ENCODE measurements at regions not wholly inside any gene's neighbourhood (a gene's known extent, or its start where the extent isn't known, plus 50 kb on each side); places are given as distances from the start of the nearest gene placed in this dataset.
"Not testable (repeated sequence)": the region's sequence is repeated elsewhere in the genome, so short reads cannot be mapped to it uniquely, and the experiment has no call there.

GRCh38 chr5:100026606-100027005 lies 508.6 kb upstream of the FAM174A start:
- Histone ChIP-seq H3K36me3 (ENCODE audit: control insufficient read depth, insufficient read depth, low read length) (no peaks in the 10 kb centered on the region), H3K4me3 (replicated peaks in 1 of 4; ENCODE audit: control extremely low read depth in 1 of 4, insufficient read depth in 1 of 4, low read depth in 3 of 4, low read length in 4 of 4) (no peak overlapping the region), H4K20me1 (ENCODE audit: control insufficient read depth, extremely low read depth, insufficient read depth, low read length) (no peaks in the 10 kb centered on the region), H3K27ac (ENCODE audit: insufficient read depth, low read length) (no peak overlapping the region), H3K79me2 (ENCODE audit: control insufficient read depth, insufficient read depth, low read length) (no peaks in the 10 kb centered on the region), H2AFZ (ENCODE audit: low read length) (no peak overlapping the region), H3K4me2 (ENCODE audit: extremely low read depth, insufficient read depth, low read length) (no peak overlapping the region), H3K27me3 (ENCODE audit: control insufficient read depth, insufficient read depth, low read length) (no peaks in the 10 kb centered on the region), H3K9ac (ENCODE audit: insufficient read depth, low read length) (no peak overlapping the region), H3K4me1 (ENCODE audit: control insufficient read depth, extremely low read depth, insufficient read depth, low read length) (no peaks in the 10 kb centered on the region), H3K9me3 (ENCODE audit: control insufficient read depth, insufficient read depth, low read depth, low read length) (no peaks in the 10 kb centered on the region)
- TF ChIP-seq EZH2 (IDR thresholded peaks at IDR 0.05; ENCODE audit: low read length, missing control alignments) (no peak), CTCF (conservative IDR thresholded peaks at IDR 0.05 in 1 of 2, IDR thresholded peaks at IDR 0.05 in 1 of 2; ENCODE audit: low read depth in 1 of 2, low read length in 2 of 2) (no peak)
- DNase-seq (ENCODE audit: low read depth in 2 of 2) = peak in 1 of 2 donors; percentile 9

GRCh38 chr5:100023536-100023935 lies 511.6 kb upstream of the FAM174A start:
- Histone ChIP-seq H3K4me2 (ENCODE audit: extremely low read depth, insufficient read depth, low read length) (no peak overlapping the region), H3K79me2 (ENCODE audit: control insufficient read depth, insufficient read depth, low read length) (no peaks in the 10 kb centered on the region), H3K36me3 (ENCODE audit: control insufficient read depth, insufficient read depth, low read length) (no peaks in the 10 kb centered on the region), H3K4me1 (ENCODE audit: control insufficient read depth, extremely low read depth, insufficient read depth, low read length) (no peaks in the 10 kb centered on the region), H3K9ac (ENCODE audit: insufficient read depth, low read length) (no peak overlapping the region), H3K27ac (ENCODE audit: insufficient read depth, low read length) (no peak overlapping the region), H4K20me1 (ENCODE audit: control insufficient read depth, extremely low read depth, insufficient read depth, low read length) (no peaks in the 10 kb centered on the region), H2AFZ (ENCODE audit: low read length) (no peak overlapping the region), H3K27me3 (ENCODE audit: control insufficient read depth, insufficient read depth, low read length) (no peaks in the 10 kb centered on the region), H3K9me3 (ENCODE audit: control insufficient read depth, insufficient read depth, low read depth, low read length) (no peaks in the 10 kb centered on the region), H3K4me3 (replicated peaks in 1 of 4; ENCODE audit: control extremely low read depth in 1 of 4, insufficient read depth in 1 of 4, low read depth in 3 of 4, low read length in 4 of 4) (no peak overlapping the region)
- no peak for TF ChIP-seq EZH2 (IDR thresholded peaks at IDR 0.05; ENCODE audit: low read length, missing control alignments)
- TF ChIP-seq CTCF (conservative IDR thresholded peaks at IDR 0.05 in 1 of 2, IDR thresholded peaks at IDR 0.05 in 1 of 2; ENCODE audit: low read depth in 1 of 2, low read length in 2 of 2) = no peak
- DNase-seq (ENCODE audit: low read depth in 2 of 2) = no peak

DNA sequence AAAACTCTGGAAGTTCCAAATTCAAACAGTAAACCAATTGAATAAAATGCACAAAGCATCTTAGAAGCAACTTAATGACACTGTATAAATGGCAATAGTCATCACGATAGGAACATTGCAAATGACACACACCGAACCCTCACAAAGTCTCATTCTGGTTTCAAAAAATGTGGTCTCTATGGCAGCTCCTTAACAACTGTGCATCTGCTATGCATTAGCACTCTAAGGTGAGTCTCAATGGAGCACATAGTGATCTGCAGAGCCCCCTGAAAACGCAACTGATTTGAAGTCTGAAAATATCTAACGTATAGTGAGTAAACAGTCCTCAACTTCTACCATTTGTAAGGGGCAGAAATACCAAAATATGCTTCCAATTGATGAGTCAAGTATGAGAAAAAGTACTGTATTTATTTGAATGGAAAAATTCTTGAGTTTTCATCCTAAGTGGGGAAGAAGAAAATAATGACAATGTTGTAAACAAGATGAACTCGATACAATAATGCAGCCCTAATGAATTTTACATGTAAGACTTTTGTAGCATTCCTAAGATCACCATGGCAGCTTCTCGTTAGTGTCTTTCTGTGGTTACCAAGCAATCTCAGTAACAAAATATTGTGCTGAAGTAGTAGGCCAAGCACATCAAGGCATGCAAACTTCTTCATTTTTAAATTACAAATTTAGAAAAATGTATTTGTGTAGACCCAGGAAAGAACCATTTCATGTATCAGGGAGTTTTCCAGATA lies 517.5 kb upstream of the FAM174A start:
- Histone ChIP-seq H3K79me2 (ENCODE audit: control insufficient read depth, insufficient read depth, low read length) (no peaks in the 10 kb centered on the region), H3K4me1 (ENCODE audit: control insufficient read depth, extremely low read depth, insufficient read depth, low read length) (no peaks in the 10 kb centered on the region), H3K4me2 (ENCODE audit: extremely low read depth, insufficient read depth, low read length) (no peak overlapping the region), H3K9me3 (ENCODE audit: control insufficient read depth, insufficient read depth, low read depth, low read length) (no peaks in the 10 kb centered on the region), H3K4me3 (replicated peaks in 1 of 4; ENCODE audit: control extremely low read depth in 1 of 4, insufficient read depth in 1 of 4, low read depth in 3 of 4, low read length in 4 of 4) (no peak overlapping the region), H4K20me1 (ENCODE audit: control insufficient read depth, extremely low read depth, insufficient read depth, low read length) (no peaks in the 10 kb centered on the region), H3K9ac (ENCODE audit: insufficient read depth, low read length) (no peak overlapping the region), H2AFZ (ENCODE audit: low read length) (no peak overlapping the region), H3K27me3 (ENCODE audit: control insufficient read depth, insufficient read depth, low read length) (no peaks in the 10 kb centered on the region), H3K36me3 (ENCODE audit: control insufficient read depth, insufficient read depth, low read length) (no peaks in the 10 kb centered on the region), H3K27ac (ENCODE audit: insufficient read depth, low read length) (no peak overlapping the region)
- TF ChIP-seq CTCF (conservative IDR thresholded peaks at IDR 0.05 in 1 of 2, IDR thresholded peaks at IDR 0.05 in 1 of 2; ENCODE audit: low read depth in 1 of 2, low read length in 2 of 2) = no peak
- no peak for DNase-seq (ENCODE audit: low read depth in 2 of 2)

GRCh38 chr5:100013305-100013704 lies 521.9 kb upstream of the FAM174A start:
- H4K20me1 ChIP-seq (ENCODE audit: control insufficient read depth, extremely low read depth, insufficient read depth, low read length); H2AFZ ChIP-seq (ENCODE audit: low read length); H3K27ac ChIP-seq (ENCODE audit: insufficient read depth, low read length); H3K79me2 ChIP-seq (ENCODE audit: control insufficient read depth, insufficient read depth, low read length); H3K9me3 ChIP-seq (ENCODE audit: control insufficient read depth, insufficient read depth, low read depth, low read length); DNase-seq (ENCODE audit: low read depth in 2 of 2); H3K27me3 ChIP-seq (ENCODE audit: control insufficient read depth, insufficient read depth, low read length); H3K9ac ChIP-seq (ENCODE audit: insufficient read depth, low read length); H3K4me3 ChIP-seq (replicated peaks in 1 of 4; ENCODE audit: control extremely low read depth in 1 of 4, insufficient read depth in 1 of 4, low read depth in 3 of 4, low read length in 4 of 4); H3K36me3 ChIP-seq (ENCODE audit: control insufficient read depth, insufficient read depth, low read length); H3K4me2 ChIP-seq (ENCODE audit: extremely low read depth, insufficient read depth, low read length); H3K4me1 ChIP-seq (ENCODE audit: control insufficient read depth, extremely low read depth, insufficient read depth, low read length): not testable (repeated sequence)

DNA sequence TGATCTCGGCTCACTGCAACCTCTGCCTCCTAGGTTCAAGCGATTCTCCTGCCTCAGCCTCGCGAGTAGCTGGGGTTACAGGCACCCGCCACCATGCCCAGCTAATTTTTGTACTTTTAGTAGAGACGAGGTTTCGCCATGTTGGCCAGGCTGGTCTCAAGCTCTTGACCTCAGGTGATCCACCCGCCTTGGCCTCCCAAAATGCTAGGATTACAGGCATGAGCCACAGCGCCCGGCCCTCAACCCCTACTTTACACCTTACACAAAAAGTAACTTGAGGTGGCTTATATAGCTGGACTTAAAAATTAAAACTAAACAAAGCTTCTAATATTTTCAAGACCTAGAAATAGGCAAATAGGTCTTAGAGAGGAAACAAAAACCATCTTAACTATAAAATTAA lies 524.0 kb upstream of the FAM174A start:
- DNase-seq (ENCODE audit: low read depth in 2 of 2); H3K27ac ChIP-seq (ENCODE audit: insufficient read depth, low read length); H2AFZ ChIP-seq (ENCODE audit: low read length): not testable (repeated sequence)

More for the DNA sequence above, 524.0 kb upstream of the FAM174A start:
- not testable (repeated sequence) for H4K20me1 ChIP-seq (ENCODE audit: control insufficient read depth, extremely low read depth, insufficient read depth, low read length); H3K4me2 ChIP-seq (ENCODE audit: extremely low read depth, insufficient read depth, low read length); H3K79me2 ChIP-seq (ENCODE audit: control insufficient read depth, insufficient read depth, low read length); H3K9me3 ChIP-seq (ENCODE audit: control insufficient read depth, insufficient read depth, low read depth, low read length); H3K9ac ChIP-seq (ENCODE audit: insufficient read depth, low read length); H3K27me3 ChIP-seq (ENCODE audit: control insufficient read depth, insufficient read depth, low read length); H3K4me3 ChIP-seq (replicated peaks in 1 of 4; ENCODE audit: control extremely low read depth in 1 of 4, insufficient read depth in 1 of 4, low read depth in 3 of 4, low read length in 4 of 4); H3K4me1 ChIP-seq (ENCODE audit: control insufficient read depth, extremely low read depth, insufficient read depth, low read length); H3K36me3 ChIP-seq (ENCODE audit: control insufficient read depth, insufficient read depth, low read length)

All from fibroblast of lung (primary cell).